ENCODE measurements at regions not wholly inside any gene's neighbourhood (a gene's known extent, or its start where the extent isn't known, plus 50 kb on each side); places are given as distances from the start of the nearest gene placed in this dataset.

- no peak for TF ChIP-seq HNF4A (conservative IDR thresholded peaks at IDR 0.05)
- no peak for TF ChIP-seq CTCF (IDR thresholded peaks at IDR 0.05; ENCODE audit: low read depth, low read length, missing input control)
- TF ChIP-seq YY1 (IDR thresholded peaks at IDR 0.05) = no peak
- no peak for TF ChIP-seq REST (IDR thresholded peaks at IDR 0.05)
- TF ChIP-seq ZBTB33 (IDR thresholded peaks at IDR 0.05) = no peak
- TF ChIP-seq ATF3 (IDR thresholded peaks at IDR 0.05) = no peak
- TF ChIP-seq SP1 (IDR thresholded peaks at IDR 0.05) = no peak
- TF ChIP-seq RAD21 (IDR thresholded peaks at IDR 0.05) = no peak
- no peak for TF ChIP-seq GABPA (IDR thresholded peaks at IDR 0.05 in 1 of 2, conservative IDR thresholded peaks at IDR 0.05 in 1 of 2)
Measured at GRCh38 chr12:111261911-111262676, 106.8 kb downstream of the PHETA1 start.
